Activated T-helper 17 cell treated with anti-CD3 and anti-CD28 coated beads, Interleukin-2, amount 50 U/mL, for 72 hours (primary cell): ENCODE measurements at regions not wholly inside any gene's neighbourhood (a gene's known extent, or its start where the extent isn't known, plus 50 kb on each side); places are given as distances from the start of the nearest gene placed in this dataset.

ENCODE experiments used
- ATAC-seq: fragments of 150-1000 bp; cut with Tn5 transposase; replicated peaks from 2 replicates; pipeline ENCODE4 v1.10.0; 2021; ENCODE audit warnings: mild to moderate bottlenecking, moderate library complexity
- H3K27ac Mint-ChIP-seq: one replicate; pipeline ENCODE4 v1.8.0; 2022; ENCODE audit warnings: mixed read lengths
- H3K27me3 Mint-ChIP-seq: one replicate; pipeline ENCODE4 v1.8.0; 2022; ENCODE audit warnings: mixed read lengths
- H3K36me3 Mint-ChIP-seq: one replicate; pipeline ENCODE4 v1.8.0; 2022; ENCODE audit warnings: low read depth, mild to moderate bottlenecking, mixed read lengths
- H3K4me1 Mint-ChIP-seq: one replicate; pipeline ENCODE4 v1.8.0; 2022; ENCODE audit warnings: mixed read lengths
- H3K4me3 Mint-ChIP-seq: one replicate; pipeline ENCODE4 v1.8.0; 2022; ENCODE audit warnings: mild to moderate bottlenecking, mixed read lengths
- H3K9me3 Mint-ChIP-seq: one replicate; pipeline ENCODE4 v1.8.0; 2022; ENCODE audit warnings: mixed read lengths

DNA sequence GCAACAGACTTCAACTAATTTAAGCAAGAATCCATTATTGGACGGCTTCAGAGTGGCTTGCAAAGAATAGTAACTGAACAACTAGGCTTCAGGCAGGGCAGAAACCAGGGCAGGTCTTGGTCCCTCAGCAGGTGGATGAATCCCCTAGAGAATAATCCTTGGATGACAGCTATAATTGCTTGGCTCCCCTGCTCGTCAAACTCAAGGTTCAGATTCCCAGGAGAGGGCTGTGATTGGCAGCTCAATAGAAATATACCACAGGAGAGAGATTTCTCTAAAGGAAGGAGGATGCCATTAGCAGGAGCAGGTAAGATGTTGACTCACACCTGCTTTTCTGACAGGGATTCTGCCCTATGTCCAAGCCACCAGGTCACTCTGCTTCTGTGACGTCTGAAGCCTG lies 89.6 kb upstream of the PCDH8 start:
- Mint-ChIP-seq H3K27ac (no peak overlapping the region), H3K27me3 (peaks cover 15% of the 10 kb centered on the region), H3K4me3 (no peak overlapping the region), H3K36me3 (no peaks in the 10 kb centered on the region), H3K9me3 (no peaks in the 10 kb centered on the region), H3K4me1 (no peaks in the 10 kb centered on the region)
- no peak for ATAC-seq

- H3K4me3 Mint-ChIP-seq = no peak overlapping the region
- H3K27me3 Mint-ChIP-seq = peaks cover 15% of the 10 kb centered on the region
- no peaks in the 10 kb centered on the region for H3K36me3 Mint-ChIP-seq
- ATAC-seq = no peak
- no peak overlapping the region for H3K27ac Mint-ChIP-seq
- no peaks in the 10 kb centered on the region for H3K4me1 Mint-ChIP-seq
- H3K9me3 Mint-ChIP-seq = no peaks in the 10 kb centered on the region
Observed at GRCh38 chr13:52936806-52937205, 88.4 kb upstream of the PCDH8 start.

GRCh38 chr13:52934258-52934657 lies 85.8 kb upstream of the PCDH8 start:
- H3K4me3 Mint-ChIP-seq = no peak overlapping the region
- H3K4me1 Mint-ChIP-seq = no peaks in the 10 kb centered on the region
- no peak for ATAC-seq
- peaks cover 9% of the 10 kb centered on the region for H3K27me3 Mint-ChIP-seq
- H3K36me3 Mint-ChIP-seq = no peaks in the 10 kb centered on the region
- H3K27ac Mint-ChIP-seq = no peak overlapping the region
- no peaks in the 10 kb centered on the region for H3K9me3 Mint-ChIP-seq

DNA sequence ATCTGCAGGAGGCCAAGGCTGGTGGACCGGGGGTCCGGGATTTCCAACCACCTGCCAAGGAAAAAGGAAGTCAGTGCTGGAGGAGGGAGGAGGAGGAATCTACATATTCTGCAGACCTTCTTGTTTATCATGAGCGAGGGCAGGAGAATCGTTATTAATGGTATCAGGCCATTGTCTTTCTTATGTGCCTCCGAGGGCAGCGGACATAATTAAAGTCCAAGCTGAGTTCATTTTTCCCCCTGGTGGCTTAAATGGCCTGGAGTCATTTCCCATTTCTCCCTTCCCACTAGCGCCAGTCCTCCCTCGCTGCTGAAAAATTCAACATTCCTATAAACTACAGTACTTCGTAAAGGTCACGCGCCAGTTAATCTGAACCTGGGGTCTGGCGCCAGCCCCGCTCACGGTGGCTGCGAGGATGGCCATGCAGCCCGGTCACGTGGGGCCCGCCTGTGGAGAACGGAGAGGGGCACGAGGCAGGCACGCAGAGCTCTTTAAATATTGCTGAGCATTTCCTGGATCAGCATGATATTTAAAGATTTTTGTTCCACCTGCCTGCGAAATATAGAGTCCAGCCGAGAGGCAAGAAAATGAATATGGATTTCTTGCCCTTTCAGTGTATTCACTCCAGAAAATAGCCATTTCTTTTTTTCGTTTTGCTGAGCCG lies 85.2 kb upstream of the PCDH8 start:
- ATAC-seq = no peak
- Mint-ChIP-seq H3K27ac (no peak overlapping the region), H3K4me3 (no peak overlapping the region), H3K36me3 (no peaks in the 10 kb centered on the region), H3K9me3 (no peaks in the 10 kb centered on the region), H3K27me3 (peaks cover 8% of the 10 kb centered on the region), H3K4me1 (no peaks in the 10 kb centered on the region)

DNA sequence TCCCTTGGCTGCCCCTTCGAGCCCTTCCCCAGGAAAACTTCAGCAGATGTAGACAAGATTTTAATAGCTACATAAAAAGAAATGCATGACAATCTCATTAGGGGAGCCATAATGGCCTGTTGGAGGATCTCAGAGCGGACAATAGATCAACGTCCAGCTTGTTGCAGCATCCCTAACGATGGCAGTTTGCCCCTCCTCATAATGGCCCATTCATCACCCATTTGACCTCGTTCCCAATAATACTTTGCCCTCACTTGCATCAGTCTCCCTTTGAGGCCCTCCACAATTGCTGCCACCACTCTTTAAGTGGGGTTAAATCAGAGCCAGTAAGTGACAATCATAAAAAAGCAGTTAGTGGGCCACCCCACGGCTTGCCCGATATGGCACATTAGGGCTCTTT lies 84.7 kb upstream of the PCDH8 start:
- H3K4me1 Mint-ChIP-seq = no peaks in the 10 kb centered on the region
- no peak for ATAC-seq
- H3K36me3 Mint-ChIP-seq = no peaks in the 10 kb centered on the region
- H3K4me3 Mint-ChIP-seq = no peak overlapping the region
- H3K27me3 Mint-ChIP-seq = peaks cover 14% of the 10 kb centered on the region
- no peak overlapping the region for H3K27ac Mint-ChIP-seq
- H3K9me3 Mint-ChIP-seq = no peaks in the 10 kb centered on the region

- peaks cover 15% of the 10 kb centered on the region for H3K27me3 Mint-ChIP-seq
- no peak for ATAC-seq
- no peak overlapping the region for H3K27ac Mint-ChIP-seq
- H3K4me1 Mint-ChIP-seq = no peaks in the 10 kb centered on the region
- no peak overlapping the region for H3K4me3 Mint-ChIP-seq
- H3K9me3 Mint-ChIP-seq = no peaks in the 10 kb centered on the region
- no peaks in the 10 kb centered on the region for H3K36me3 Mint-ChIP-seq
Observed at GRCh38 chr13:52932649-52933048, 84.2 kb upstream of the PCDH8 start.

DNA sequence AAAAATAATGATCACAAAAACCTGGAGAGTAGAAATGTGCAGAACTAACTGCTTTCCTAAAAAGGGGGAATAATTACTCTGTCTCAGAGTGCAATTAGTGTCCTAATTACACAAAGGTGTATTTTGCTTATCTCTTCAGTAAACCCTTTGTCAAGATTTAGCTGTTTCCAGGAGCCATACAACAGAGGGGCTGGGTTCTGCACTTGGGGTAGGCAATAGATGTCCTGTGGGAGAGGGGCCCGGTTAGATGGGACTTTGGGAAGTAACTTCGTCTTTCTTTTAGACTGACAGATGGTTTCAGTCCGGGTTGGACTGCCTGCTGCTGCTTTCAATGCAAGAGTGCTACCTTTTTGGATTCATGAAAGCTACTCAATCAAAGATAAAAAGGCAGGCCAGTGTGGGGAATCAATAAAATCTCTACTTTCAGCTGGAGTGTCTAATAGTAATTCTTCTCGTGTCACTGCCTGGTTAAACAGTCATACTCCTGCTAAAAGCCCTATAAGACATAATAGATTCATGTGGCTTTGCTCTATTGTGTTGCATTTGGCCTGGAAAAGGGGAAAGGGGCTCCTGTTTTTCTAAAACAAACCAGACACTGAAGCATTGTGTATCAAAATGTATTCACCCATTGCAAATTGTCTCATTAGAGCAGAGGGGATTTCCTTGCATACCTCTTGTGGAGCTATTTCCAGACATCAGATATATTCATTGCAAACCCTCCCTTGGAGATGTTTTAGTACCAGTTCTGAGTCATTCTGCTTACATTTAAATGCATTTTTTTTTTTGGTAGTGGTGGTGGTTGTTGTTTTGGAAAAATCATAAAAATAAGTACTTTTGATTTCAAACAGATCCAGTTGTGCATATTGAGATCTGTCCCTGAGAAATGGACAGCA lies 83.3 kb upstream of the PCDH8 start:
- Mint-ChIP-seq H3K9me3 (no peaks in the 10 kb centered on the region), H3K4me1 (no peaks in the 10 kb centered on the region), H3K27me3 (peaks cover 17% of the 10 kb centered on the region), H3K36me3 (no peaks in the 10 kb centered on the region), H3K27ac (no peak overlapping the region), H3K4me3 (no peak overlapping the region)
- ATAC-seq = no peak

- no peak overlapping the region for H3K27ac Mint-ChIP-seq
- no peaks in the 10 kb centered on the region for H3K36me3 Mint-ChIP-seq
- no peaks in the 10 kb centered on the region for H3K9me3 Mint-ChIP-seq
- H3K4me3 Mint-ChIP-seq = no peak overlapping the region
- ATAC-seq = no peak
- no peaks in the 10 kb centered on the region for H3K4me1 Mint-ChIP-seq
- peaks cover 17% of the 10 kb centered on the region for H3K27me3 Mint-ChIP-seq
Observed at GRCh38 chr13:52931131-52931530, 82.7 kb upstream of the PCDH8 start.

- no peak for ATAC-seq
- H3K27ac Mint-ChIP-seq = no peak overlapping the region
- peaks cover 15% of the 10 kb centered on the region for H3K27me3 Mint-ChIP-seq
- H3K4me3 Mint-ChIP-seq = no peak overlapping the region
- H3K9me3 Mint-ChIP-seq = no peaks in the 10 kb centered on the region
- no peaks in the 10 kb centered on the region for H3K4me1 Mint-ChIP-seq
- H3K36me3 Mint-ChIP-seq = no peaks in the 10 kb centered on the region
Observed at GRCh38 chr13:52929846-52930245, 81.4 kb upstream of the PCDH8 start.

- Mint-ChIP-seq H3K4me1 (no peaks in the 10 kb centered on the region), H3K27me3 (peaks cover 15% of the 10 kb centered on the region), H3K36me3 (no peaks in the 10 kb centered on the region), H3K4me3 (no peak overlapping the region), H3K27ac (no peak overlapping the region), H3K9me3 (no peaks in the 10 kb centered on the region)
- ATAC-seq = no peak
Observed at GRCh38 chr13:52926971-52927370, 78.5 kb upstream of the PCDH8 start.

- peaks cover 15% of the 10 kb centered on the region for H3K27me3 Mint-ChIP-seq
- no peaks in the 10 kb centered on the region for H3K9me3 Mint-ChIP-seq
- no peaks in the 10 kb centered on the region for H3K4me1 Mint-ChIP-seq
- no peak for ATAC-seq
- no peaks in the 10 kb centered on the region for H3K36me3 Mint-ChIP-seq
- no peak overlapping the region for H3K4me3 Mint-ChIP-seq
- no peak overlapping the region for H3K27ac Mint-ChIP-seq
Observed at GRCh38 chr13:52925775-52926285, 77.4 kb upstream of the PCDH8 start.

DNA sequence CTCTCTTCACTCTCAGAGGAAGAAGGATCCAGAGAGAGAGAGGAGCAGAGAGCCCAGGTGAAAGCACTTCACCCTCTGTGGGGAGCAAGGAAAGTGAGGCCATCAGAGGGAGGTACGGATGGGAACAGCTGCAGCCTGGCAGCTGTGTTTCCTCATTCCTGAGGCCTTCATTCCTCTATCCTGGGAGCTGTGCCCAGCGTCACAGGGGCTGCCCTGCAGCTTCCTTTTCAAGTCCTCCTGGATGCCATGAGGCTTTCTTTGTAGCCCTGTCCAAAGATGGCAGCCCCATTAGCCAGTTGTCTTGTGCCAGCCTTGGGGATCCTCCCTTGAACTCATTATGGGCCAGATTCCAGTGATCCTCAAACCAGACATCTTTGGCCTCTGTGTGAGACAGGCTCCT lies 76.8 kb upstream of the PCDH8 start:
- H3K4me1 Mint-ChIP-seq = no peaks in the 10 kb centered on the region
- peaks cover 15% of the 10 kb centered on the region for H3K27me3 Mint-ChIP-seq
- no peak overlapping the region for H3K4me3 Mint-ChIP-seq
- no peaks in the 10 kb centered on the region for H3K9me3 Mint-ChIP-seq
- H3K36me3 Mint-ChIP-seq = no peaks in the 10 kb centered on the region
- no peak for ATAC-seq
- H3K27ac Mint-ChIP-seq = no peak overlapping the region

DNA sequence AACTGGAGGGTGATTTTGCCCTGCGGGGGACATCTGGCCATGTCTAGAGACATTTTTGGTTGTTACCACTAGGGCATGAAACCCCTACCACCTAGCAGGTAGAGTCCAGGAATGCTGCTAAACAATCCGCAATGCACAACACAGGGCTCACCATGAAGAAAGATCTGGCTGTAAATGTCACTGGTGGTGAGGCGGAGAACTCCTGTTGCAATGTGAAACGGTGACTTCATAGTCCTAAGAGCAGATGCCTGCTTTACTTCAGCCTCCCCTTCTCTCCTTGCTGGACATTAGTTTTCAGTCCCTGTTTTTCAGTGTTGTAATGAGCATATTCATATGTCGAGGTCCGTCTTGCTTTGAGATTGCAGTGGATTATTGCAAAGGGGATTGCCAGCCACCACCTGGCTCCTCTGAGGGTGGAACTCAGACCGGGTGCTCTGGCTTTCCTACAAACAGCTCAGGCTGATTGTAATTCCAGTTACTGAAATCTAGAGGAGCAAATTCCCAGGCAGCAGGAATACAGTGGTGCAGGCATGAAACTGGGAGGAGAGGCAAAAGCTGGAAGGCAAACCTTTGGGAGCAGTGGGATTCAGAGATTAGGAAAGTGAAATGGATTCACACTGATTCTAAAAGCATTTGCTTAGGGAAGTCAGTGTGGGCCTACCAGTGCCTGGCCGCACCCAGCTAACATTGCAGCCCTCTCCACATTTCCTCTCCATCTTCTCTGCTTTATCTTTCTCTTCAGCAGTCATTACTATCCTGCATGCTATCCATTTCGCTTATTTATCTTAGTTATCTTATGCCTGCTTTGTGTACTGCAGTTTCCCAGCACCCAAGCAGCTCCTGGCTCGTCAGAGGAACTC lies 76.1 kb upstream of the PCDH8 start:
- Mint-ChIP-seq H3K9me3 (no peaks in the 10 kb centered on the region), H3K4me3 (no peak overlapping the region), H3K27ac (no peak overlapping the region), H3K4me1 (no peaks in the 10 kb centered on the region), H3K27me3 (peaks cover 15% of the 10 kb centered on the region), H3K36me3 (no peaks in the 10 kb centered on the region)
- no peak for ATAC-seq

GRCh38 chr13:52922961-52923360 lies 74.5 kb upstream of the PCDH8 start:
- ATAC-seq = no peak
- Mint-ChIP-seq H3K9me3 (no peaks in the 10 kb centered on the region), H3K4me3 (no peak overlapping the region), H3K27me3 (peaks cover 9% of the 10 kb centered on the region), H3K36me3 (no peaks in the 10 kb centered on the region), H3K27ac (no peak overlapping the region), H3K4me1 (no peaks in the 10 kb centered on the region)
